HEK293 (cell line): ENCODE measurements at regions not wholly inside any gene's neighbourhood (a gene's known extent, or its start where the extent isn't known, plus 50 kb on each side); places are given as distances from the start of the nearest gene placed in this dataset.

ENCODE experiments used
- CTCF ChIA-PET: fragments of 350-600 bp; formaldehyde crosslinking; extraction: SDS; loops from one replicate; lab custom pipeline; 2021; ENCODE audit warnings: antibody characterized with exemption; lab: Yijun Ruan, JAX
- POLR2A ChIA-PET: fragments of 300-600 bp; formaldehyde crosslinking; extraction: SDS; loops from one replicate; lab custom pipeline; 2020; ENCODE audit warnings: antibody characterized with exemption, inconsistent platforms; lab: Yijun Ruan, JAX
- H3K27ac ChIP-seq: fragments of 200-500 bp; sonication (Bioruptor generic); 2 replicates; pipeline ENCODE4 v1.5.1; 2014; ENCODE audit warnings: low read depth, low read length, control low read depth, inconsistent platforms; ENCODE audit errors: extremely low read depth
- H3K36me3 ChIP-seq, 2 experiments: fragments of 200-500 bp in 1 of 2; sonication (Bioruptor generic) in 1 of 2; 1 replicate in 1 of 2; 2 replicates in 1 of 2; pipeline ENCODE4 v1.5.1; 2014 to 2017; ENCODE audit warnings: inconsistent platforms in 2 of 2, low read length in 2 of 2; ENCODE audit not compliant: control insufficient read depth in 2 of 2, insufficient read depth in 1 of 2
- H3K4me1 ChIP-seq: fragments of 200-500 bp; sonication (Bioruptor generic); 2 replicates; pipeline ENCODE4 v1.5.1; 2014; ENCODE audit warnings: mild to moderate bottlenecking, low read length, inconsistent platforms; ENCODE audit not compliant: control insufficient read depth, insufficient read depth
- H3K4me3 ChIP-seq: 2 replicates; pipeline ENCODE4 v1.5.1; 2011; ENCODE audit warnings: low read depth, mild to moderate bottlenecking, control low read depth, low read length, moderate library complexity
- H3K9me3 ChIP-seq: fragments of 200-500 bp; sonication (Bioruptor generic); 2 replicates; pipeline ENCODE4 v1.5.1; 2014; ENCODE audit warnings: low read depth, low read length, inconsistent platforms; ENCODE audit not compliant: control insufficient read depth, insufficient read depth
- GLI2 ChIP-seq: fragments of 450-650 bp; formaldehyde crosslinking; IDR thresholded peaks from 2 replicates; pipeline ENCODE4; 2017; ENCODE audit warnings: missing biosample characterization, missing genetic modification characterization, low read depth, borderline replicate concordance
- KLF16 ChIP-seq: fragments of 450-650 bp; formaldehyde crosslinking; IDR thresholded peaks from 2 replicates; pipeline ENCODE4 v1.5.1; 2017; ENCODE audit warnings: missing biosample characterization, missing genetic modification characterization
- MEIS1 ChIP-seq: sonication (generic); formaldehyde crosslinking; IDR thresholded peaks from 2 replicates; pipeline ENCODE4 v1.8.1; 2022; ENCODE audit warnings: missing genetic modification reagents, mild to moderate bottlenecking, borderline replicate concordance
- ZBTB21 ChIP-seq: fragments of 450-650 bp; formaldehyde crosslinking; IDR thresholded peaks from 2 replicates; pipeline ENCODE4 v1.5.1; 2017; ENCODE audit warnings: missing biosample characterization, missing genetic modification characterization
- ZNF157 ChIP-seq: fragments of 450-650 bp; formaldehyde crosslinking; IDR thresholded peaks from 2 replicates; pipeline ENCODE4 v1.5.1; 2016; ENCODE audit warnings: missing biosample characterization, missing genetic modification characterization
- ZNF292 ChIP-seq: fragments of 450-650 bp; formaldehyde crosslinking; IDR thresholded peaks from 2 replicates; pipeline ENCODE4 v1.5.1; 2016; ENCODE audit warnings: low read depth, missing biosample characterization, missing genetic modification characterization, borderline replicate concordance
- ZNF560 ChIP-seq: fragments of 450-650 bp; formaldehyde crosslinking; IDR thresholded peaks from 2 replicates; pipeline ENCODE4 v1.5.1; 2017; ENCODE audit warnings: missing biosample characterization, missing genetic modification characterization, borderline replicate concordance
- ZNF596 ChIP-seq: fragments of 450-650 bp; IDR thresholded peaks from 2 replicates; pipeline ENCODE4 v1.5.0; 2018; ENCODE audit warnings: missing biosample characterization, mild to moderate bottlenecking, missing genetic modification characterization, moderate library complexity
- ZNF624 ChIP-seq: fragments of 450-650 bp; formaldehyde crosslinking; IDR thresholded peaks from 2 replicates; pipeline ENCODE4 v1.5.1; 2017; ENCODE audit warnings: missing biosample characterization, missing genetic modification characterization
- ZNF664 ChIP-seq: fragments of 450-650 bp; formaldehyde crosslinking; IDR thresholded peaks from 2 replicates; pipeline ENCODE4 v1.5.1; 2016; ENCODE audit warnings: missing biosample characterization, missing genetic modification characterization
- TF ChIP-seq, protein P1 (sequence below): fragments of 450-650 bp; formaldehyde crosslinking; conservative IDR thresholded peaks from 2 replicates; pipeline ENCODE4 v1.5.1; 2016; ENCODE audit warnings: low read depth, missing biosample characterization, missing genetic modification characterization
- TF ChIP-seq, protein P2 (sequence below): fragments of 450-650 bp; formaldehyde crosslinking; IDR thresholded peaks from 2 replicates; pipeline ENCODE4 v1.5.1; 2017; ENCODE audit warnings: missing biosample characterization, missing genetic modification characterization
- TF ChIP-seq, protein P3 (sequence below): fragments of 450-650 bp; formaldehyde crosslinking; conservative IDR thresholded peaks from 2 replicates; pipeline ENCODE4 v1.5.1; 2016; ENCODE audit warnings: low read depth, missing biosample characterization, missing genetic modification characterization
- TF ChIP-seq, protein P4 (sequence below): fragments of 450-650 bp; formaldehyde crosslinking; IDR thresholded peaks from 2 replicates; pipeline ENCODE4 v1.5.1; 2016; ENCODE audit warnings: missing biosample characterization, missing genetic modification characterization

DNA sequence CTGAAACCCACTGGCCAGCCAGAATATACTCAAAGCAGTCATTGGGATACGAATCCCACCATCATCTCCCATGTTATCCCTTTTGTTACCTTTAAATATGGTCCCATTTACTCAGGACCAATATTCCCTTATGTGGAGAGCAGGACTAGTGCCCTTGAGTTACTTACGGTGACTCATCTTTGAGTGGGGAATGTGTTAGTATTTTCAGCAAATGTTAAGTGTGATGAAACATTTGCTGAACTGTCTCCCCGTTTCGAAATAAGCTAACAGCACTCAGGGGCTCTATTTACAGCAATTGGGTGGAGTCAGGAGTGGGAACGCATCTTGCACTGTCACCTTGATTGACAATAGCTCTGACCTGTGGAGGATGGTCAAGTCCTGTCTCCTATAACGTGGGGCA, 67.4 kb downstream of the CTSL start (continued):
- TF ChIP-seq, protein P1, sequence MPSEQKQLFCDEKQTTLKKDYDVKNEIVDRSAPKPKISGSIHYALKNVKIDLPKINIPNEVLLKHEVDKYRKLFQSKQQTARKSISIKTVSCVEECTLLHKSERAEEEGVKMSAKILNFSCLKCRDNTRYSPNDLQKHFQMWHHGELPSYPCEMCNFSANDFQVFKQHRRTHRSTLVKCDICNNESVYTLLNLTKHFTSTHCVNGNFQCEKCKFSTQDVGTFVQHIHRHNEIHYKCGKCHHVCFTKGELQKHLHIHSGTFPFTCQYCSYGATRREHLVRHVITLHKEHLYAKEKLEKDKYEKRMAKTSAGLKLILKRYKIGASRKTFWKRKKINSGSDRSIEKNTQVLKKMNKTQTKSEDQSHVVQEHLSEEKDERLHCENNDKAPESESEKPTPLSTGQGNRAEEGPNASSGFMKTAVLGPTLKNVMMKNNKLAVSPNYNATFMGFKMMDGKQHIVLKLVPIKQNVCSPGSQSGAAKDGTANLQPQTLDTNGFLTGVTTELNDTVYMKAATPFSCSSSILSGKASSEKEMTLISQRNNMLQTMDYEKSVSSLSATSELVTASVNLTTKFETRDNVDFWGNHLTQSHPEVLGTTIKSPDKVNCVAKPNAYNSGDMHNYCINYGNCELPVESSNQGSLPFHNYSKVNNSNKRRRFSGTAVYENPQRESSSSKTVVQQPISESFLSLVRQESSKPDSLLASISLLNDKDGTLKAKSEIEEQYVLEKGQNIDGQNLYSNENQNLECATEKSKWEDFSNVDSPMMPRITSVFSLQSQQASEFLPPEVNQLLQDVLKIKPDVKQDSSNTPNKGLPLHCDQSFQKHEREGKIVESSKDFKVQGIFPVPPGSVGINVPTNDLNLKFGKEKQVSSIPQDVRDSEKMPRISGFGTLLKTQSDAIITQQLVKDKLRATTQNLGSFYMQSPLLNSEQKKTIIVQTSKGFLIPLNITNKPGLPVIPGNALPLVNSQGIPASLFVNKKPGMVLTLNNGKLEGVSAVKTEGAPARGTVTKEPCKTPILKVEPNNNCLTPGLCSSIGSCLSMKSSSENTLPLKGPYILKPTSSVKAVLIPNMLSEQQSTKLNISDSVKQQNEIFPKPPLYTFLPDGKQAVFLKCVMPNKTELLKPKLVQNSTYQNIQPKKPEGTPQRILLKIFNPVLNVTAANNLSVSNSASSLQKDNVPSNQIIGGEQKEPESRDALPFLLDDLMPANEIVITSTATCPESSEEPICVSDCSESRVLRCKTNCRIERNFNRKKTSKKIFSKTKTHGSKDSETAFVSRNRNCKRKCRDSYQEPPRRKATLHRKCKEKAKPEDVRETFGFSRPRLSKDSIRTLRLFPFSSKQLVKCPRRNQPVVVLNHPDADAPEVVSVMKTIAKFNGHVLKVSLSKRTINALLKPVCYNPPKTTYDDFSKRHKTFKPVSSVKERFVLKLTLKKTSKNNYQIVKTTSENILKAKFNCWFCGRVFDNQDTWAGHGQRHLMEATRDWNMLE (tag by site-specific recombination): no peak
- TF ChIP-seq ZNF560 (no peak), ZNF292 (tag by site-specific recombination) (no peak), ZNF596 (tag by site-specific recombination) (no peak), GLI2 (tag by site-specific recombination) (no peak), ZNF157 (tag by site-specific recombination) (no peak)
- TF ChIP-seq, protein P2, sequence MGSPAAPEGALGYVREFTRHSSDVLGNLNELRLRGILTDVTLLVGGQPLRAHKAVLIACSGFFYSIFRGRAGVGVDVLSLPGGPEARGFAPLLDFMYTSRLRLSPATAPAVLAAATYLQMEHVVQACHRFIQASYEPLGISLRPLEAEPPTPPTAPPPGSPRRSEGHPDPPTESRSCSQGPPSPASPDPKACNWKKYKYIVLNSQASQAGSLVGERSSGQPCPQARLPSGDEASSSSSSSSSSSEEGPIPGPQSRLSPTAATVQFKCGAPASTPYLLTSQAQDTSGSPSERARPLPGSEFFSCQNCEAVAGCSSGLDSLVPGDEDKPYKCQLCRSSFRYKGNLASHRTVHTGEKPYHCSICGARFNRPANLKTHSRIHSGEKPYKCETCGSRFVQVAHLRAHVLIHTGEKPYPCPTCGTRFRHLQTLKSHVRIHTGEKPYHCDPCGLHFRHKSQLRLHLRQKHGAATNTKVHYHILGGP (tag by site-specific recombination): no peak

DNA sequence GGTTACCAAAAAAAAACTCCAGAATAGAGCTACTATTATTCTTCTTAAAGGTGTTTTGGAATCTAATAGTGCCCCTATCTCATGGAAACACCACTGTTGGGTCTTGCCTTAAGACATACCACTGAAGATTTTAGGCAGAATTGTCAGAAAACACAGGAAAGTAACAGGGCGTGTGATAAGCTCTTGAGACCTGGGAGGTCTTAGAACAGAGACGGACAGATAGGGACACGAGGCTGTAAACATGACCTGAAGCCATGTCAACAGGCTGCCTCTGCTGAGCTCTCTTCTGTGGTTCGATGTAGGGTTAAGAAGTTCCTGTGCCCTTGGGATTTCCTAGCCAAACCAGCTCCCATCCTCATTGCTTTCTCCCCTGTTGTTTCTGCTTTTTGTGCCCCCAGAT, 69.3 kb downstream of the CTSL start:
- Histone ChIP-seq H3K4me1 (no peaks in the 10 kb centered on the region), H3K9me3 (no peaks in the 10 kb centered on the region), H3K36me3 (no peaks in the 10 kb centered on the region), H3K27ac (no peak overlapping the region), H3K4me3 (no peak overlapping the region)
- TF ChIP-seq ZNF664 (tag by site-specific recombination): no peak
- no peak for TF ChIP-seq ZBTB21 (tag by site-specific recombination)
- no peak for TF ChIP-seq ZNF292 (tag by site-specific recombination)
- CTCF ChIA-PET: no interaction called here
- POLR2A ChIA-PET: no interaction called here

DNA sequence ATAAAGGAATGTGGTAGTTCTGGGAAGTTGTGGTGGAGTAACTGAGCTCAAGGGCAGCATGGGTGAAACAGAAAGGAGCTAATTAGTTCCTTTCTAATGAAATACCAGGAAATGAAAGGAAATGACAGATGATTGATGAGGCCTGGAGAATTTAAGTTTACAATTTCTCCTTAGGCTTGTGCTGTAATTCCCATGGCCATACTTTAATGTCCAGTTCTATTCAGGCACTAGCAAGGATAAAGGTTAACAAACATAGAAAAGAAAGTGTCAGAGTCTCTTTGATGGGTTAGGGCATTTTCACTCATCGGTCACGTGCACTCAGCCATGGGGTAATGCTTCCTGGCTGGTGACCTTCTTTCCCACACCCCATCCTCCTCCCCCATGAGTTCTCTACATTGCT, 70.3 kb downstream of the CTSL start:
- POLR2A ChIA-PET: no interaction called here

DNA sequence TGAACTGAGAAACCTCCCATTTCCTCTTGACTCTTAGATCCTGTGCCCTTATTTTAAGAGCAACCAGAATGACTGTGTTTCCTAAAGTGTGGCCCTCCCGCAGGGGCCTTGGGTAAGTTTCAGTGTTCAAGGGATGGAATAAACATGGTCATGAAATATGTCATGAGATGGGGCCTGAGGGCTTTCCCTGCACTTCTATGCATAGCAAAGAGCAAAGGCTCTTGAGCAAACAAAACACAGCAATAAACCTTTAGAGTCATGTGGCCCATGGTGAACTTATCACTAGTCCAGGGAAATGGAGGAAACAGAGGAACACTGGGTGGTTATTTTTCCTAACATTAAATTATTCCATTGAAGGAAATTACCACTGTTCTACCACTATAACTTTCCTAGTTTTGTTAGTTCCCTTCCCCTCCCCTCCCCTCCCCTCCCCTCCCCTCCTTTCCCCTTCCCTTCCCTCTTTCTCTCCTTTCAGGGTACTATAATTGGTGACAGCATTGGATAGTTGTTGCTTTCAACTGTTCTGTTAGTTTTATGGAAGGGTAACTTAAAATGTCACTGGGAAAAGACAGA, 72.4 kb downstream of the CTSL start:
- ChIA-PET CTCF (no interaction called here), POLR2A (no interaction called here)
- H3K9me3 ChIP-seq: no peaks in the 10 kb centered on the region

More for the DNA sequence above, 70.3 kb downstream of the CTSL start:
- CTCF ChIA-PET: no interaction called here
- no peak overlapping the region for H3K4me3 ChIP-seq
- H3K27ac ChIP-seq: no peak overlapping the region
- H3K4me1 ChIP-seq: no peaks in the 10 kb centered on the region
- no peaks in the 10 kb centered on the region for H3K36me3 ChIP-seq
- no peaks in the 10 kb centered on the region for H3K9me3 ChIP-seq
- TF ChIP-seq ZNF624 (tag by site-specific recombination) (no peak), MEIS1 (CRISPR knock-in tag) (no peak), KLF16 (no peak)

More for the DNA sequence above, 72.4 kb downstream of the CTSL start:
- no peak overlapping the region for H3K27ac ChIP-seq
- no peaks in the 10 kb centered on the region for H3K36me3 ChIP-seq
- no peaks in the 10 kb centered on the region for H3K4me1 ChIP-seq
- no peak overlapping the region for H3K4me3 ChIP-seq
- TF ChIP-seq, protein P3, sequence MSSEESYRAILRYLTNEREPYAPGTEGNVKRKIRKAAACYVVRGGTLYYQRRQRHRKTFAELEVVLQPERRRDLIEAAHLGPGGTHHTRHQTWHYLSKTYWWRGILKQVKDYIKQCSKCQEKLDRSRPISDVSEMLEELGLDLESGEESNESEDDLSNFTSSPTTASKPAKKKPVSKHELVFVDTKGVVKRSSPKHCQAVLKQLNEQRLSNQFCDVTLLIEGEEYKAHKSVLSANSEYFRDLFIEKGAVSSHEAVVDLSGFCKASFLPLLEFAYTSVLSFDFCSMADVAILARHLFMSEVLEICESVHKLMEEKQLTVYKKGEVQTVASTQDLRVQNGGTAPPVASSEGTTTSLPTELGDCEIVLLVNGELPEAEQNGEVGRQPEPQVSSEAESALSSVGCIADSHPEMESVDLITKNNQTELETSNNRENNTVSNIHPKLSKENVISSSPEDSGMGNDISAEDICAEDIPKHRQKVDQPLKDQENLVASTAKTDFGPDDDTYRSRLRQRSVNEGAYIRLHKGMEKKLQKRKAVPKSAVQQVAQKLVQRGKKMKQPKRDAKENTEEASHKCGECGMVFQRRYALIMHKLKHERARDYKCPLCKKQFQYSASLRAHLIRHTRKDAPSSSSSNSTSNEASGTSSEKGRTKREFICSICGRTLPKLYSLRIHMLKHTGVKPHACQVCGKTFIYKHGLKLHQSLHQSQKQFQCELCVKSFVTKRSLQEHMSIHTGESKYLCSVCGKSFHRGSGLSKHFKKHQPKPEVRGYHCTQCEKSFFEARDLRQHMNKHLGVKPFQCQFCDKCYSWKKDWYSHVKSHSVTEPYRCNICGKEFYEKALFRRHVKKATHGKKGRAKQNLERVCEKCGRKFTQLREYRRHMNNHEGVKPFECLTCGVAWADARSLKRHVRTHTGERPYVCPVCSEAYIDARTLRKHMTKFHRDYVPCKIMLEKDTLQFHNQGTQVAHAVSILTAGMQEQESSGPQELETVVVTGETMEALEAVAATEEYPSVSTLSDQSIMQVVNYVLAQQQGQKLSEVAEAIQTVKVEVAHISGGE: no peak
- TF ChIP-seq, protein P2 (tag by site-specific recombination): no peak
- TF ChIP-seq, protein P4, sequence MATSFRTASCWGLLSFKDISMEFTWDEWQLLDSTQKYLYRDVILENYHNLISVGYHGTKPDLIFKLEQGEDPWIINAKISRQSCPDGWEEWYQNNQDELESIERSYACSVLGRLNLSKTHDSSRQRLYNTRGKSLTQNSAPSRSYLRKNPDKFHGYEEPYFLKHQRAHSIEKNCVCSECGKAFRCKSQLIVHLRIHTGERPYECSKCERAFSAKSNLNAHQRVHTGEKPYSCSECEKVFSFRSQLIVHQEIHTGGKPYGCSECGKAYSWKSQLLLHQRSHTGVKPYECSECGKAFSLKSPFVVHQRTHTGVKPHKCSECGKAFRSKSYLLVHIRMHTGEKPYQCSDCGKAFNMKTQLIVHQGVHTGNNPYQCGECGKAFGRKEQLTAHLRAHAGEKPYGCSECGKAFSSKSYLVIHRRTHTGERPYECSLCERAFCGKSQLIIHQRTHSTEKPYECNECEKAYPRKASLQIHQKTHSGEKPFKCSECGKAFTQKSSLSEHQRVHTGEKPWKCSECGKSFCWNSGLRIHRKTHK (tag by site-specific recombination): no peak
